ENCODE measurements at regions not wholly inside any gene's neighbourhood (a gene's known extent, or its start where the extent isn't known, plus 50 kb on each side); places are given as distances from the start of the nearest gene placed in this dataset.

- TF ChIP-seq CTCF (IDR thresholded peaks at IDR 0.05; ENCODE audit: insufficient read depth, low read length, poor library complexity, severe bottlenecking) (no peak), EZH2phosphoT487 (conservative IDR thresholded peaks at IDR 0.05; ENCODE audit: low read length) (no peak)
Observed at GRCh38 chr18:43581936-43582519, 304.7 kb upstream of the SYT4 start.

Measured in SU-DHL-6 (cell line).